22Rv1 (cell line): ENCODE measurements at regions not wholly inside any gene's neighbourhood (a gene's known extent, or its start where the extent isn't known, plus 50 kb on each side); places are given as distances from the start of the nearest gene placed in this dataset.

Source experiments
- H3K27ac ChIP-seq: fragments of 450-650 bp; 2 replicates; pipeline ENCODE4 v1.5.1; 2017
- ZFX ChIP-seq: fragments of 450-650 bp; IDR thresholded peaks from 2 replicates; pipeline ENCODE4 v1.6.1; 2017; ENCODE audit warnings: antibody characterized with exemption, borderline replicate concordance
- TF ChIP-seq, protein P1 (sequence below): fragments of 450-650 bp; IDR thresholded peaks from 2 replicates; pipeline ENCODE4 v1.5.1; 2017; ENCODE audit warnings: mild to moderate bottlenecking

DNA sequence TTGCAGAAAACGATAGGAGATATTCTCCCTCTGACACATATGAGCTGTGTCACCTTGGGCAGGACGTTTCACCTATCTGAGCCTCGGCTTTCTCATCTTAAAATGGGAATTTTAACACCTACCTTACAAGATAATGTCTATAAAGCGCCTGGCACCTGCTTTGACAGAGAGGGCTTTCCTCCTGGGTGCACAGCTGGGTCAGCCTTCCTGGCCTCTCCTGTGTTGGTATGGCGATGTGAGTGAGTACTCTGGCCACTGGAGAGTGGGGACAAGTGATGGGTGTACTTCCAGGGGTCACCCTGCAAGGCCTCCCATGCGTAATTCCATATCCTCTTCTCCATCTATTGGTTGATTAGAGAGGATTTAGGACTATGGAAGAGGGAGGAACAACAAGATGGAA, 113.1 kb upstream of the SMIM23 start:
- no peak overlapping the region for H3K27ac ChIP-seq
- no peak for TF ChIP-seq ZFX
- TF ChIP-seq, protein P1, sequence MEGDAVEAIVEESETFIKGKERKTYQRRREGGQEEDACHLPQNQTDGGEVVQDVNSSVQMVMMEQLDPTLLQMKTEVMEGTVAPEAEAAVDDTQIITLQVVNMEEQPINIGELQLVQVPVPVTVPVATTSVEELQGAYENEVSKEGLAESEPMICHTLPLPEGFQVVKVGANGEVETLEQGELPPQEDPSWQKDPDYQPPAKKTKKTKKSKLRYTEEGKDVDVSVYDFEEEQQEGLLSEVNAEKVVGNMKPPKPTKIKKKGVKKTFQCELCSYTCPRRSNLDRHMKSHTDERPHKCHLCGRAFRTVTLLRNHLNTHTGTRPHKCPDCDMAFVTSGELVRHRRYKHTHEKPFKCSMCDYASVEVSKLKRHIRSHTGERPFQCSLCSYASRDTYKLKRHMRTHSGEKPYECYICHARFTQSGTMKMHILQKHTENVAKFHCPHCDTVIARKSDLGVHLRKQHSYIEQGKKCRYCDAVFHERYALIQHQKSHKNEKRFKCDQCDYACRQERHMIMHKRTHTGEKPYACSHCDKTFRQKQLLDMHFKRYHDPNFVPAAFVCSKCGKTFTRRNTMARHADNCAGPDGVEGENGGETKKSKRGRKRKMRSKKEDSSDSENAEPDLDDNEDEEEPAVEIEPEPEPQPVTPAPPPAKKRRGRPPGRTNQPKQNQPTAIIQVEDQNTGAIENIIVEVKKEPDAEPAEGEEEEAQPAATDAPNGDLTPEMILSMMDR: no peak

- no peak overlapping the region for H3K27ac ChIP-seq
- TF ChIP-seq, protein P1: no peak
- no peak for TF ChIP-seq ZFX
These were observed 112.3 kb upstream of the SMIM23 start for GRCh38 chr5:171673328-171673727.

DNA sequence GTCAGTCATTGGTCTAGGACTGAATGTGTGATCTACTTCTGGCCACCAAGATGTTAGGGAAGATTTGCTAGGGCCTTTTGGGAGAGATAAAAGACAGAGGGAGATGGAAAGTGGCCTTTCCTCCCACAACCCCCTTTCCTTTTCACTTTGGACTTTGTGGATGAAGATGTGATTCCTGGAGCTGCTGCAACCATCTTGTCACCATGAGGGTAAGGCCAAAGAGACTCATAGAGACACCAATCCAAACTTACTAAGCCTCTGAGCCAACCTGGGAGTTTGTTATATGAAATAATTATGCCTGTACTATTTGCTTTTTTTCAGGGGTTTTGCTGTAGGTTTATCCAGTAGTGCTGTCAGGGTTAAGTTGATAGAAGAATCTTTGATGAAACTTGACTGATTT, 111.8 kb upstream of the SMIM23 start:
- TF ChIP-seq ZFX: no peak
- TF ChIP-seq, protein P1: no peak
- no peak overlapping the region for H3K27ac ChIP-seq

DNA sequence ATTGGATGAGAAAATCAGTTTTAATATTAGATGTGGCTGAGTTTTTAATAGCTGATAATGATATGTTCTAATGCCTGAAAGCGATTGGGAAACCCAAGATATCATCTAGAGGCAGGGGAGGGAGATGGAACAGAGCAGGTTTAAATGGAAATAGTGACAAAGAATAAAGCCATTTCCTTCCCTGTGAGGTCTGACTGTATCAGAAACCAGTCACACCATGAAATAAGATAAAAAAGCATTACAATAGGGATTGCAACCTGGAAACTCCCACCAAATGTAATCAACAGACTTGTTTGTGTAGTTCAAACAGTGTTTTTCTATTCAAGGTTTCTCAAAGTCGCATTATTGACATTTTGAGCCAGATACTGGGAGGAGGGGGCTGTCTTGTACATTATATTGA, 110.1 kb upstream of the SMIM23 start:
- TF ChIP-seq ZFX: no peak
- TF ChIP-seq, protein P1: no peak
- H3K27ac ChIP-seq: no peak overlapping the region

GRCh38 chr5:171676286-171676944, 109.2 kb upstream of the SMIM23 start:
- no peak overlapping the region for H3K27ac ChIP-seq
- no peak for TF ChIP-seq ZFX
- TF ChIP-seq, protein P1: no peak

DNA sequence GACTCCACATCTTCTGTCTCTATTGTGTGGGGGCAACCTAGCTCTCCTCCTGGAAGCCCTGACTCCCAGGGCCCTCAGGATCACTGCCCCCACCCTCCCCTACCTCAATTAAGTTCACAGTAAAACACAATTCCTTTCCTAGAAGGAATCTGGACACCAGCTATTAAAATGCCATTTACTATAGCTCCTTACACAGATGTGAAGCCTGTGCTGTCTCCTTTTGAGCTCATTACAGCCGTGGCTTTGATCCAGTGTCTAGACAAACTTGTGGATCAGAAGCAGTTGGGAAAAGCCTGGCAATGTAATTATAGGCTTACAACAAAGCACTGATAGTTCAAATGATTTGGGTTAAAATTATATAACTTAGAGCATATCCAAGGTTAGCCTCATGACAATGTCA, 107.0 kb upstream of the SMIM23 start:
- TF ChIP-seq ZFX: no peak
- TF ChIP-seq, protein P1: no peak
- no peak overlapping the region for H3K27ac ChIP-seq

DNA sequence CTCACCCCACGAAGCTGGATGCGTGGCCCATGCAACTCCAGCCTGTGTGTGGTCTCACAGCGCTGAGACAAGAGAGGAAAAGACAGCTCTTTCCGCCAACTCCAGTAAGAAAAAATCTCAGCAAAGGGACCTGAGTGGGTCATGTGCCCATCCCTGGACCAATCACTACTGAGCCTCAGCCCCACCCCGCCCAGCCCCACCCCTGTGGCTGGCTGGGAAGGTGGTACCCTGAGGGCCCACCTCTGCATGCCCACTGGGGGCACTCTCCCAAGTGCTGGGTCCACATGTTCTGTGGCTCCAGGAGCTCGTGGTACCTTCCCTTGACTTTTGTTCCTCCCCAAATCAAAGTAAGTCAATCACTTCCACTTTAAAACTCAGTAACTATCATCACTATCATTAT, 105.1 kb upstream of the SMIM23 start:
- TF ChIP-seq, protein P1: no peak
- TF ChIP-seq ZFX: no peak
- H3K27ac ChIP-seq: no peak overlapping the region
